ENCODE measurements at regions not wholly inside any gene's neighbourhood (a gene's known extent, or its start where the extent isn't known, plus 50 kb on each side); places are given as distances from the start of the nearest gene placed in this dataset.

DNA sequence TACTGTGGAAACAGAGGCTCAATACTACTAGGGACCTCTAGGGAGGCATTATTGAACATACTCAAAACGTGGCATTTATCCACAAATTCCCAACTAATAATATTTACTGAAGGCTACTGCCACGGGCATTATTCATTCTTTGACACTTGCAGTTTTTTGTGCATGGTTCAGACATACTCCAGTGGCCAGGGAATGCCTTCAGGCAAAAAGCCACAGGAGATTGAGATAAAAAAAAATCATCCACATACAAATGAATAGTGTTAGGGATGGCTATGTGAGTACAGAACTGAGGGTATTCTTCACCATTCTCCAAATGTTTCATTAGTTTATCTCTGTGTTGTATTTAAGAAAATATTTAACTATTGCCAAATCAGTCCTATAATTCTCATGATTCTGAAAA, 974.9 kb upstream of the PIK3C3 start:
- WGBS, 2 donors, result 7 to 20% methylated on average over 2 of the region's 2 CpGs
- no peak for TF ChIP-seq EP300 (IDR thresholded peaks at IDR 0.05)
- TF ChIP-seq, protein P1, sequence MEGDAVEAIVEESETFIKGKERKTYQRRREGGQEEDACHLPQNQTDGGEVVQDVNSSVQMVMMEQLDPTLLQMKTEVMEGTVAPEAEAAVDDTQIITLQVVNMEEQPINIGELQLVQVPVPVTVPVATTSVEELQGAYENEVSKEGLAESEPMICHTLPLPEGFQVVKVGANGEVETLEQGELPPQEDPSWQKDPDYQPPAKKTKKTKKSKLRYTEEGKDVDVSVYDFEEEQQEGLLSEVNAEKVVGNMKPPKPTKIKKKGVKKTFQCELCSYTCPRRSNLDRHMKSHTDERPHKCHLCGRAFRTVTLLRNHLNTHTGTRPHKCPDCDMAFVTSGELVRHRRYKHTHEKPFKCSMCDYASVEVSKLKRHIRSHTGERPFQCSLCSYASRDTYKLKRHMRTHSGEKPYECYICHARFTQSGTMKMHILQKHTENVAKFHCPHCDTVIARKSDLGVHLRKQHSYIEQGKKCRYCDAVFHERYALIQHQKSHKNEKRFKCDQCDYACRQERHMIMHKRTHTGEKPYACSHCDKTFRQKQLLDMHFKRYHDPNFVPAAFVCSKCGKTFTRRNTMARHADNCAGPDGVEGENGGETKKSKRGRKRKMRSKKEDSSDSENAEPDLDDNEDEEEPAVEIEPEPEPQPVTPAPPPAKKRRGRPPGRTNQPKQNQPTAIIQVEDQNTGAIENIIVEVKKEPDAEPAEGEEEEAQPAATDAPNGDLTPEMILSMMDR (IDR thresholded peaks at IDR 0.05), result no peak
- TF ChIP-seq POLR2A (IDR thresholded peaks at IDR 0.05), result no peak
- TF ChIP-seq POLR2AphosphoS5 (IDR thresholded peaks at IDR 0.05), result no peak
- Histone ChIP-seq H3K9me3 (no peaks in the 10 kb centered on the region), H3K27me3 (no peaks in the 10 kb centered on the region), H3K27ac (no peak overlapping the region), H3K36me3 (no peaks in the 10 kb centered on the region), H3K4me1 (no peaks in the 10 kb centered on the region), H3K4me3 (no peak overlapping the region)
- no peak for DNase-seq
- intact Hi-C loops (cut with DNase I), result no loop called here

DNA sequence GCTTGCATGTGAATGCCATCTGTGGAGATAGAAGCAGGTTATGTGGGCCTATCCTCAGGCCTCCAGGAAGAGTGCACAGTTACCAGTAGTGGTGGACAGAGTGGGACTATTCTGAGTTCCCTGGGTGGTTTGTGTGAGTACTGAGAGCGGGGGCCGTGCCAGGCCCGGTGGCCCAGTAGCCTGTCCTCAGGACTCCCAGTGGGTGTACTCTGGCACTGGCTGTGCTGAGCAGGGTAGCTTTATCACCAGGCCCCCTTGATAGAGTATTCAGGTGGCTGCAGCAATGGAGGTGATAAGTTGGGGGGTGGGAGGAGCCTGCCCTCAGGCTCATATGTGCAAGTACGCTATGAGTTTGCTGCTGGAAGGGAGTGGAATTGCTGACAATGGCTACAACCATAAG, 979.0 kb upstream of the PIK3C3 start:
- Histone ChIP-seq H3K9me3 (no peaks in the 10 kb centered on the region), H3K4me3 (no peak overlapping the region), H3K36me3 (no peaks in the 10 kb centered on the region), H3K27me3 (no peaks in the 10 kb centered on the region), H3K4me1 (no peaks in the 10 kb centered on the region), H3K27ac (no peak overlapping the region)
- TF ChIP-seq, protein P1 (IDR thresholded peaks at IDR 0.05), result no peak
- 91 to 93% methylated on average over 4 of the region's 4 CpGs for WGBS, 2 donors
- intact Hi-C loops (cut with DNase I), result no loop called here
- no peak for DNase-seq

DNA sequence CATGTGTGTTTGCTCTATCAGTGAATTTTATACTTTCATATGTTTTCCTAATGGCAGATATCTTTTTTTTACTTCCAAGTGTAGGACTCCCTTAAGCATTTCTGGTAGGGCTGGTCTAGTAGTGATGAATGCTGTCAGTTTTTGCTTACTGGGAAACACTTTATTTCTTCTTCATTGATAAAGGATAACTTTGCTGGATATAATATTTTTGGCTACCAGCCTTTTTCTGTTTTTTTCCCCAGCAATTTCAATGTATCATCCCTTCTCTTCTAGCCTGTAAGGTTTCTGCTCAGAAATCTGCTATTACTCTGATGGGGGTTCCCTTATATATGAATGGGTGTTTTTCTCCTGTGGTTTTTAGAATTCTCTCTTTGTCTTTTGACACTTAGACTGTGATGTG, 980.6 kb upstream of the PIK3C3 start:
- intact Hi-C loops (cut with DNase I), result no loop called here
- no peaks in the 10 kb centered on the region for H3K9me3 ChIP-seq
- H3K4me3 ChIP-seq, result no peak overlapping the region
- no peak for DNase-seq
- no peaks in the 10 kb centered on the region for H3K4me1 ChIP-seq
- TF ChIP-seq POLR2A (IDR thresholded peaks at IDR 0.05) (no peak), EP300 (IDR thresholded peaks at IDR 0.05) (no peak), POLR2AphosphoS5 (IDR thresholded peaks at IDR 0.05) (no peak)
- TF ChIP-seq, protein P1 (IDR thresholded peaks at IDR 0.05), result no peak
- no peaks in the 10 kb centered on the region for H3K36me3 ChIP-seq
- no peaks in the 10 kb centered on the region for H3K27me3 ChIP-seq
- H3K27ac ChIP-seq, result no peak overlapping the region

DNA sequence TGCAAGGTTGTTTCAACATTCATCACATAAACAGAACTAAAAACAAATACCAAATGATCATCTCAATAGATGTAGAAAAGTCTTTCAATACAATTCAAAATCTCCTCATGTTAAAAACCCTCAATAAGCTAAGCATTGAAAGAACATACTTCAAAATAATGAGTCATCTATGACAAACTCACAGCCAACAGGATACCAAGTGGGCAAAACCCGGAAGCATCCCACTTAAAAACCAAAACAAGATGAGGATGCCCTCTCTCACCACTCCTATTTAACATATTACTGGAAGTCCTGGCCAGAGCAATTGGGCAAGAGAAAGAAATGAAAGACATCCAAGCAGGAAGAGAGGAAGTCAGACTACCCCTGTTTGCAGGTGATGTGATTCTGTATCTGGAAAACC, 992.2 kb upstream of the PIK3C3 start:
- Histone ChIP-seq H3K9me3 (no peaks in the 10 kb centered on the region), H3K36me3 (no peaks in the 10 kb centered on the region), H3K27ac (no peak overlapping the region), H3K4me1 (no peaks in the 10 kb centered on the region), H3K4me3 (no peak overlapping the region), H3K27me3 (no peaks in the 10 kb centered on the region)
- intact Hi-C loops (cut with DNase I), result no loop called here
- no peak for TF ChIP-seq EP300 (IDR thresholded peaks at IDR 0.05)
- TF ChIP-seq POLR2A (IDR thresholded peaks at IDR 0.05), result no peak
- TF ChIP-seq POLR2AphosphoS5 (IDR thresholded peaks at IDR 0.05), result no peak
- TF ChIP-seq, protein P1 (IDR thresholded peaks at IDR 0.05), result no peak
- 87 to 90% methylated on average over 1 of the region's 1 CpG for WGBS, 2 donors
- DNase-seq, result no peak

DNA sequence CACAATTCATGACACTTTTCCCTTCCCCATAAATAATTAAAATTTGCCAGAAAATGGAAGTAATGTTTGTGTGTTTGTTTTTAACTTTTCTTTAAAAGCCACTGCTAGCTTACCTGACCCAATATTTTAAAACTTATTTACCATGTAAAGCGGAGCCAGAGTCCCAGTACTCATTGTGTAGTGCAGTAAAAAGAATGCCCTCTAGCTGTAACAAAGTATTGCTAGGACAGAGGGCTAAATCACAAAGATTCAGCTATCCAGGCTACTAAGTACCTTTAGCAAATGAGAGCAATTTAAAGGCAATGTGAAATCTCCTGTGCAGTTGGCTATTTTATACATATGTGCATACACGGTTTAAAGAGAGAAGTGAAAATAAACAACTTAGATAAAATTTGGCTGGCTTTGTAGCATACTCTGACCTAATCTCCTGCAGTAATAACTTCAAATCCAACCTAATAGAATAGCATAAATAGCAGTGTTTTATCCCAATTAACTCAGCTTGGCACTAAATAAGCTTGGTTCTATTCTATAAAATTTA, 997.4 kb upstream of the PIK3C3 start:
- intact Hi-C loops (cut with DNase I), result no loop called here
- WGBS, 2 donors, result 42 to 61% methylated on average over 2 of the region's 2 CpGs
- DNase-seq, result no peak
- H3K36me3 ChIP-seq, result no peaks in the 10 kb centered on the region
- no peaks in the 10 kb centered on the region for H3K4me1 ChIP-seq
- TF ChIP-seq, protein P1 (IDR thresholded peaks at IDR 0.05), result no peak
- TF ChIP-seq POLR2A (IDR thresholded peaks at IDR 0.05) (no peak), POLR2AphosphoS5 (IDR thresholded peaks at IDR 0.05) (no peak), EP300 (IDR thresholded peaks at IDR 0.05) (no peak)
- H3K27ac ChIP-seq, result no peak overlapping the region
- no peaks in the 10 kb centered on the region for H3K9me3 ChIP-seq
- no peak overlapping the region for H3K4me3 ChIP-seq
- H3K27me3 ChIP-seq, result no peaks in the 10 kb centered on the region

Measured in sigmoid colon (tissue), 6 donors.